ENCODE measurements at regions not wholly inside any gene's neighbourhood (a gene's known extent, or its start where the extent isn't known, plus 50 kb on each side); places are given as distances from the start of the nearest gene placed in this dataset.
"Not testable (repeated sequence)": the region's sequence is repeated elsewhere in the genome, so short reads cannot be mapped to it uniquely, and the experiment has no call there.

DNA sequence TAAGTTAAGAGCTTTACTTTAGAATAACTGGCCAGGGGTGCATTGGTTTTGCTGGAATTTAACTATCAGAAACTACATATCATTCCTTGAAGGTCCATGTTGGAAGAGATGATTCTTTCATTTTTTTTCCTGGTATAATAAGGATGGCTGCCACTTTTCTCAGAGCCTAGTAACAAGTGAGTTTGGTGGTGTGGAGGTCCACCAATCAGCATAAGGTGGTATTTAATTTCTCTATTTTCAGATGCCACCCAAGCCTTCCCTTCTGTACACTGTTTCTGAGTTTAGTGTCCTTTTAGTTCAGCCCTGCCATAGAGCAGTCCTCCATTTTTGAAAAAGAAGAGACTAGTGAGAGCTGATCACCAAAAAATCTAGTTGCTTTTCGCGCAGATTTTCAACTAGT, 386.3 kb downstream of the USP25 start:
- no peak for DNase-seq (ENCODE audit: low spot score)

DNA sequence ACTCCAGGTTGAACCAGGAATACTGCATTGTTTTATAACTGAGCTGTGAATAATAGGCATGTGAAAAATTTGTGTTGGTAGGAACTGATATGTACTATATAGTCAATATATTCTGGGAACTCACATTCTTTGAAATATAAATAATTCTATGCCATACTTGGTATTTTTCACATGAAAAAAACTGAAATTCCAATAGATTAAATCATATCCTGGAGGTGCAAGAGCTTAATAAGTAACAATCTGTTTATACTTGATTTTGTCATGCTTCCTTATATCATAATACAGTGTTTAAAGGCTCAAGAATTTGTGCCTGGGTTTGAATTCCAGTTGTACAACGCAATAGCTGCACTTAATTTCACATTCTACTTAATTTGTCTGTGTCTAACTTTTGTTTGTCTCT, 387.0 kb downstream of the USP25 start:
- no peak for DNase-seq (ENCODE audit: low spot score)

- DNase-seq (ENCODE audit: low spot score), result no peak
Measured at GRCh38 chr21:16117331-16117730, 387.5 kb downstream of the USP25 start.

GRCh38 chr21:16117851-16118590, 388.2 kb downstream of the USP25 start:
- peak; percentile 64 for DNase-seq (ENCODE audit: low spot score)

DNA sequence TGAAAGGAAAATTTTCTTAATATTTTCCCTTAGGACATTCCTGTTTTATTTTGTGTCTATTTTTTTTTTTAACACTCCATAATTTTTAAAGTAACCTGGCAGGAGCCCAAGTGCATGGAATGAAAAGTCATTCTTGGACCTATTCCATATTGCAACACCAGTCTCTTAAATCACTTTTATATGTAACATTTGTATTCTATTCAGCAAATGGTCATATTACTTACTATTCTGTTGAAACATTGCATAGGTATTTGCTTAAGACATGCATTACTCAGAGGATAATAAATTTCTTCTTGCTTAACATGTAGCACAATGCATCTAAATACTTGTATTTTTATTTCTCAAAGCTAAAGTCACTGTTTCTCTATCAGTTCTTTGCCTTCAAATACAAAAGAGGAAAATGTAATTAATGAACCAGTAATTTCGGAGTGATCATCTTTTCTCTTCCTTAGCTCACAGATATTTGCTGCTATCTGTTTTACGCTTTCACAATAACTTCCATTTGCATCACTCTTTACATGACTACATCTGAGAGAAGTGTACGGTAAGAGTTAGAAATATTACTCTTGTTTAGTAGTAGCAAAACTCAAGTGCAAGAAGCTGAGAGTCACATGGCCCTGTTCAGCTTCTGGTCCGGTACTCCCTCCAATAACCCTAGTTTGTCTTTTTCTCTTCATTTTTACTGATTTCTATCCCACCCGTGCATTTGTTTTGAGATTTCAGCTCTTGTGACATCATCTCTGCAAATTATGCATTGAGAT, 394.8 kb downstream of the USP25 start:
- peak; percentile 61 for DNase-seq (ENCODE audit: low spot score)

DNA sequence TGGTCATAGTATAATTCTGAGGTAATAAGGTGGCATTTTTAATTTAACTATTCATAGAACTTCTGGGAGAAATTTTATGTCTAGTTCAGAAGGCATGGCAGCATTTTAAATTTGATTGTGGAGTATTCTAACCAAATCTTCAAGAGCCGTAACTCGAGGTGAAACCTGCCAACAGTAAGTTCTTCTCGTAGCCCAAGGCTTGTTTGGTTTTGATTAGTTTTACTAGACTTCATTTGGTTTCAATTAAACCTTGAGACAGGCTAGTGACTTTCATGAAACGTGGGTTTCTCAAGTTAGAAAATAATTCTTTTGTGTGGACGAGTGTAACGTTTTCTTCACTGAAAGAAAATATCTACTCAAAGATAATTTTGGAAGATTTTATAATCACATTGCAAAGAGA, 395.5 kb downstream of the USP25 start:
- no peak for DNase-seq (ENCODE audit: low spot score)

GRCh38 chr21:16132453-16132852, 402.7 kb downstream of the USP25 start:
- DNase-seq (ENCODE audit: low spot score), result not testable (repeated sequence)

- DNase-seq (ENCODE audit: low spot score), result no peak
Measured at GRCh38 chr21:16133248-16133647, 403.5 kb downstream of the USP25 start.

DNA sequence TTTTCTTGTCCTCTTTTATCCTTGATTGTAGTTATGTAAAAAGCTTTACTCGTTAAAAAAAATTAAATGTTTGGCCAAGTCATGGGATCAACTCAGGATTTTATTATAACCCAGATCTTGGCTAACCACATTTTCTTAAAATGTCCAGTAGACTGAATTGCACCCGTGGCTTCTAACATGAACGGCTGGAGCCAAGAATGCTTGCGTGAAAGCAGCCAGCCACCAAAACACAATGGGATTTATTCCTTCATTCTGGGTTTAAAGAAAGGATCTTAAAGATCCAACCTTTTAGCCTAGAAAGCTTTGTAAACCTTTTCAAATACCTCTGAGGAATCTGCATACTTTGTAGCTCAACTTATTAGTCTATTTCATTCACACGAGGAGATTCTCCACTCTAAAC, 404.4 kb downstream of the USP25 start:
- no peak for DNase-seq (ENCODE audit: low spot score)

DNA sequence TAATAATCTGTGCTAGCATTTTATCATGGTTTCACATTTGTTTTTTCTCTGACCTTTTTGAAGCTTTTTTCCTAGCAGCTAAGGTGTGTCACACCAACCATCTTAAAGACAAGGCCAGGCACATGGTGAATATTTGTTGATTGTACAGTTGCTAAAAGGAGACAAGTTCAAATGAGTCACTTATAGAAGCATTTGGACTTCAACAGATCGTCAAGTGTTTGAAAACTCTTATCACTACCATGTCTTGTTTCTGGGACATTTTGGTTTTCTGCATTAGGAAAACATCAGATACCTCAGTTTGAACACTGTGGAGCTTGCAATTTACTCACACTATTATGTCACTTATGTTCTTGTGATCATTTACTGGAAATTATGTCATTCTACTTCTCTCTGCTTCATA, 407.3 kb downstream of the USP25 start:
- DNase-seq (ENCODE audit: low spot score), result no peak

- no peak for DNase-seq (ENCODE audit: low spot score)
Measured at GRCh38 chr21:16145052-16145451, 415.3 kb downstream of the USP25 start.

DNA sequence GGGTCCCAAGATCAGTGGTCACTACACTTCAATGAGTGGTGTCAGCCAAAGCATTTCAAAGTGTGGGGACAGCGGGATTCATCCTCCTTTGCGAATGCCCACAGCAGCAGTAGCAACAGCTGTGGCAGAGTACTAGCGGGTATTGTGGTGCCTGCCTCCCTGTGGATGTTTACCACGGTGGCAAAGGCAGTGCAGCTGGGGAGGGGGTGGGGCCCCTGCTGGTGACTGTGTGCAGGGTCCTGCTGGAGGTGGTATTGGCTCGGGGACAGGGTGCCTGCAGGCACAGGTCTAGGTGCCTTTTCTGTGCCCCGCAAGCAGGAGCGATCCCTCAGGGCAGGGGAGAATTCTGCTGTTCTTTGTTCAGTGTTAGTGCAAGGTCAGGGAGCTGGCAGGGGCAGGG, 415.7 kb downstream of the USP25 start:
- no peak for DNase-seq (ENCODE audit: low spot score)

GRCh38 chr21:16154321-16154720, 424.5 kb downstream of the USP25 start:
- DNase-seq (ENCODE audit: low spot score), result no peak

DNA sequence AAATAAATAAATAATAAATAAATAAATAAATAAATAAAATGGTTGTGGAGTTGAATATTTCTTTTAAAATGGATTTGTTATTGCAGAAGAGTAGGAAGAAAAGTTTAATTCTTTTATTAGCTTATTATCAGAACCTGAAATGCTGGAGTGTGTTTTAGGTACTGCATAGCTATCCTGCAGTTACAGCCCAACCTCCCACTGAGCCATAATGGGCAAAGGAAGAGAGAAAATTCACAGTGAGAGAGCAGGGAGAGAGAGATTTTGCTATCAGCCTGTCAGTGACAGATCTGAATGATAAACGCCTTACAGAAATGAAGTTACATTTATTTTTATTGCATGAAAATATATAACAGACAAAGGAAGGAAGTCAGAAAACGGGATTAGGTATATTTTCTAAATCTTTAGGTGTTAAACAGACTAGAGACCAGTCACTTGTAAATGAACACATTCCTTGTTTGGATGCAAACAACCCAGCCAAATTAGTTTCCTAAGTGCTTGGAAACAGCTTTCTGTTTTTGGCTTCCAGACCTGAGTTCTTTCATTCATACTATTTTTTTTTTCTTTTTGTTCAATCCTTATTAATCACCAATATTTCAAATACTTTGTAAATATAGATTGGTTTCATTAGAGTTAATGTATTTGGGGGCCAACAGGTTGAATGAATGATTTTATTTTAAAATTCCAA, 425.3 kb downstream of the USP25 start:
- DNase-seq (ENCODE audit: low spot score), result no peak

GRCh38 chr21:16156841-16157489, 427.2 kb downstream of the USP25 start:
- no peak for DNase-seq (ENCODE audit: low spot score)

DNA sequence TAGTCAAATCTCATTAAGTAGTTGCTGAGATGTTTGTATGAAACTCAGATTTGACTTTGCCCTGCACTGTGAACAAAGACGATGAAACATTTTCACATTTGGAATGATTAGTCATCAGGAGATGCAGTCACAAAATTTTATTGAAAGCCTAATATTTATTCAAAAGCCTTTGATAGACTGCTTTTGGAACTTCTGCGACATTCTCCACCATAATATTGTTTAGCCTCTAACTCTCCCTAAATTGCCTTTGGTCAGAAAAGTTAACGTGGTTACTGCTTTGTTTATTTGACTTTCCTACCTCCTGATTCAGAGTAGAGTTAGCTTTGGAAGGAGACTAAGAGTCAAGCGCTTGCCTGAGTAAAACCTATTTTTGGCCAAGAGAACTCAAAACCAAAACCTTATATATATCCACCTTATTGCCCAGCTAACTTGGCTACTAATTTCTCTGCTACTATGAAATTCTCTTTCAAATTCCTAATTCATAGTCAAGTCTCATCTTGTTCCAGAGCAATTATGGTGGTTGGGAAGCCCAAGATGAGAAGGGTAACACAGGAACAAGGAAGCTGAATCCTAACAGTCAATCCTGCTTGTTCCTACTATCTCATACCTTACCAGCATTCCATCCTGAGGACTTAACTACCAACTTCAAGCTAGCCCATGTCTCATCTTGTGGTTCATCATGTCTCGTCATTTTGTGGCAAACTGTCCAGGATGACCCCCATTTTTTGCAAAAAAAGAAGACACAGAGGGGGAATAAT, 429.6 kb downstream of the USP25 start:
- no peak for DNase-seq (ENCODE audit: low spot score)

- DNase-seq (ENCODE audit: low spot score), result no peak
Measured at GRCh38 chr21:16159971-16160350, 430.2 kb downstream of the USP25 start.

GRCh38 chr21:16162953-16163352, 433.2 kb downstream of the USP25 start:
- no peak for DNase-seq (ENCODE audit: low spot score)

DNA sequence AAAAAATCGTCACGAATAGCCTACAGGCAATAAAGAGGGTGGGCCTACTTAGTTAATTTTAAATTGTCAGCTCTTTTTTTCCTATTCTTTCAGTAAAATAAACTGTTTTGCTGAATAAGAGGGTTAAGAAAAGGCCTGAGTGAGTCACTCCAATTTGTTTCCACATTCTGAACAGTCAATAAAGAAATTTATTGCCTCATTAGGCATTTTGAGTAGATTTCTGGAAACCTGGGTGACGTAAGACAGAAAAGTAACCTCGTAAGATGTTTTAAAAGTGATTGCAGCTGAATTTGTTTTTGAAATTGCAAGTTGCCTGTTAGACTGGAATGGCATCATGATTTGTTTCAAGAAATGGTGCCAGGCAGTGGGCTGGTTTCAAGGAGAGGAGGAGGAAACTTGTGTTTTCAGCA, 439.3 kb downstream of the USP25 start:
- DNase-seq (ENCODE audit: low spot score), result peak; percentile 18

GRCh38 chr21:16169779-16170178, 440.0 kb downstream of the USP25 start:
- no peak for DNase-seq (ENCODE audit: low spot score)

GRCh38 chr21:16176570-16176969, 446.8 kb downstream of the USP25 start:
- DNase-seq (ENCODE audit: low spot score), result no peak

DNA sequence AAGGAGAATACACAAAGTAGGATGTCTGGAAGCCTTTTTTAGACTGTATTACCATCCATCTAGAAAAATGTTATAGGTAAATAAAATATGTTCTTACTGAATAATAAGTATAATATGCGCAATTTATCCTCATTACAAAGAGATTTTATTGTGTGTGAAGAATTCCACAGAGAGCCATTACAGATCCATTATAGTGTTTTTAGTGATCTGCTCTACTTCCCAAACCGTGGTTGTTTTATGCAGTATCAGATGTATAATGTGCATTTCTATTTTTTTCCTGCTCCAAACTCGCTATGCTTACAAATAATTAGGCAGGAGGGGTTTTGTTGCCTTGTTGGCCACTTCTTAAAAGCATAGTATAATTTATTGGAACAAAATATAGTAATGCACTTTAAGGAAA, 447.8 kb downstream of the USP25 start:
- DNase-seq (ENCODE audit: low spot score), result no peak
